ENCODE measurements at regions not wholly inside any gene's neighbourhood (a gene's known extent, or its start where the extent isn't known, plus 50 kb on each side); places are given as distances from the start of the nearest gene placed in this dataset.

GRCh38 chr15:46938169-46938568 lies 779.1 kb upstream of the SEMA6D start:
- no peak for TF ChIP-seq CTCF (conservative IDR thresholded peaks at IDR 0.05; ENCODE audit: low read depth, low read length)
- TF ChIP-seq EZH2 (IDR thresholded peaks at IDR 0.05; ENCODE audit: low read length, unreplicated experiment), result no peak
- no peak for TF ChIP-seq EZH2phosphoT487 (IDR thresholded peaks at IDR 0.05; ENCODE audit: borderline replicate concordance, low read length)

Data from PC-3 (cell line).